Pulmonary artery endothelial cell (primary cell): ENCODE measurements at regions not wholly inside any gene's neighbourhood (a gene's known extent, or its start where the extent isn't known, plus 50 kb on each side); places are given as distances from the start of the nearest gene placed in this dataset.

ENCODE experiments used
- DNase-seq: peaks from one replicate; pipeline ENCODE4 v3.0.0-alpha.2; 2011; ENCODE audit warnings: low read depth, low spot score

GRCh38 chr1:50358962-50359361, 64.3 kb downstream of the DMRTA2 start:
- no peak for DNase-seq

DNA sequence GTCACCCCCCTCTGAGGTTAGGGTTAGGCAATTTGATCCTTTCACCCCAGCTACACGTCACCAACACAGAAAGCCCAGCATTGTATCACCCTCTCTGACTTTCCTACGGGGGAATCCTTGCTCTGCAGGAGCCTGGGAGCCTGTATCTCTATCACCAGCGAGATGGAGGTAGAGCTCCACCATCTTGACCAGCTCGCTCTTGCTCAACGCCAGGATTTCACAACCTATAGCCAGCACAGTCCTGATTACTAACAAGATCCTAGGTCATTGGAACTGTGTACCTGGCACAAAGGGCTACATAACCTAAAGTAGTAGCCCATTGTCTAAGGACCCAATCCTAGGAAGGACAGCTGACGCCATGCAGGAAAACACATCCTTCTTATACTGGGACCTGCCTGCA, 66.1 kb downstream of the DMRTA2 start:
- no peak for DNase-seq

DNA sequence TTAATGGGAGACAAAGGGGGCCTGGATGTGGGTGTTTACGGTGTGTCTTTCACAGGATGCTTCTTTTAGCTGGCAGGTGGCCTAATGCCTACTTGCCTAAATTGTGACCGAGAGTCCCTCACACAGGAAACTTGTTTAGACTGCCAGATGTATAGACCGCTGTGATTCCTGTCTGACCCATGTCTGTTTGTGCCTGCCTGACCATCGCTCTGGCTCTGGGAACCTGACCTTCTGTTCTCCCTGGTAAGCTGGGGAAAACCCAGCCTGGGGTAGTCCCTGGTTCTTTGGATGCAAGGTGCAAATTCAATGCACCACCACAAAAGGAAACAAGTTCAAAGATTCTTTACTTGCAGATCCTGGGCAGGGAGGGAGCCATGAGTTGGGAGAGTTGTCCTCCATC, 68.4 kb downstream of the DMRTA2 start:
- no peak for DNase-seq

- DNase-seq, result peak; percentile 29
These were observed 70.8 kb downstream of the DMRTA2 start for GRCh38 chr1:50352428-50352827.

DNA sequence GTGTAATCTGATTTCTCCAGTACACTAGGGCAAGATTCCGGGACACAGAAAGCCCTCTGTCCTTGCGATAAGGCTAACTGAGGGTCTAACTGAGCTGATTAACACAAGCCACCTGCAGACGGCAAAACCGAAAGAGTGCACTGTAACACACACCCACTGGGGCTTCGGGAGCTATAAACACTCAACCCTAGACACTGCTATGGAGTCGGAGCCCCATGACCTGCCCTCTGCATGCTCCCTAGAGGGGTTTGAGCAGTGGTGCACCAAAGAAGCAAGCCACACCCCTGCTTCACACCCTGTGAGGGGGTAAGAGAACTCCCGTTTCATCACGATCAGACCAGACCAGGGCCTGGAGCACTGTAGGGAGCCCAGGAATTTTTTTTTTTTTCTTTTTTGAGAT, 72.4 kb downstream of the DMRTA2 start:
- DNase-seq, result no peak

DNA sequence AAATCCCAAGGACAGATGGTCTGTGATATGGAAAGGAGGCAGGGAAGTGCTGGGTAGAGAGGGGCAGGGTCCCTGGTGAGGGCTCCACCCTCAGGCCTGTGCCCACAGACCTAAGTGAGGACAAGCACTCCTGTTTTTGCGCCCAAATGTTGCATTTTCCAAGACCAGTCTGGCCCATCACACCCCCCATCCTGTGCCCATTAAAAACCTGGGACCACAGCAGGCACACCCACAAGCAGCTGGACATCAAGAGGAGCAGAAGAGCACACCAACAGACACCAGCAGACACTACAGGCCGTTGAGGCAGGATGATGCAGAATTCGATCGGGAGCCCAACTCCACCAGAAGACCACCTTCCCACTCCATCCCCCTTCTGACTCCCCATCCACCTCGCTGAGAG, 72.8 kb downstream of the DMRTA2 start:
- DNase-seq, result no peak

DNA sequence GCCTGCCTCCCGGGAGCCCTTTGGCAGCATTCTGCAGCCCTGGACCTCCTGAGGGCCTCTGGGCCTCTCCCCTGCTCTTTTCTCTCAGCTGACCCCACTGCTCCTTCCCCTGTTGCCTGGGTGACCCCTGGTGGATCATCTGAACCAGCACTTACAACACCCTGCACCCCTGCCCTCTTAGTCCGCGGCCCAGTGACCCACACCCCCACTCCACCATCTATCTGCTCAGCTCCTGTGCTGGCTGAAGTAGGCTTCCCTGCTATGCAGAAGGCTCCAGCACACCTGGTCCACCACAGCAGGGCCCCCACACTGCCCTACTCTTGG, 74.0 kb downstream of the DMRTA2 start:
- DNase-seq, result no peak

DNA sequence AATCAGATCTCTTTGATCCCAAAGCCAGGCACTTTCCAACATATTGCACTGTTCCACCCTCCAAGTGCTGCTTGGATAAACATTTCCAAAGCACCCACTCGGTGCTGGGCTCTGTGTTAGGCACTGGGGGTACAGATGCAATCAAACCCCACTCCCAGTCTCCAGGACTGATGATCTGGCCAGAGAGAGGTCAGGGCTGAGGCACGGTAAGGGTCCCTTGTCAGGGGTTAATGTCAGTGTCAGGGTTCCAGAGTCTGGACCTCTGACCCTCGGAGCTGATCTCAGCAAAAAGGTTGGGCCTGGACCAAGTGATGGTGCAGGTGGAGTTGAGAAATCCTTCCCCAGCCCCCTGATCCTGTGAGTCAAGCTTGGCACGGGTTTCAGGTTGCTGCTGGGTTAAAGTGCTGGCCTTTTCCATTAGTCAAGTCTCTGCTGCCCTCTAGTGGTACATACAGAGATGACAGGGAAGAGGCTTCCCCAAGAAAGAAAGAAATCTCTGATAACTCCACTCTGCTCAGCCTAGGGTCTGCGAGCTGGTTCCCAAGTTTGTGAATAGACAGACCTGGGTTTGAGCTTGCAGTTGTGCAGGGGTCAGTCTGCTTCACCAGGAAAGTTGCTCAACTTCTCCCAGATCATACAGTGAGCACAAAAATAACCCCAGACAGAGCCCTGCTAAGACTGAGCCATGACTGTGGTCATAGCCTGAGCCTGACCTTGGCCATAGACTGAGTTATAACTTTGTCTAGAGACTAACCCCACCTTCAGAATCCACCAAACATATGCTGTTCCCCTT, 74.6 kb downstream of the DMRTA2 start:
- peak; percentile 30 for DNase-seq

DNA sequence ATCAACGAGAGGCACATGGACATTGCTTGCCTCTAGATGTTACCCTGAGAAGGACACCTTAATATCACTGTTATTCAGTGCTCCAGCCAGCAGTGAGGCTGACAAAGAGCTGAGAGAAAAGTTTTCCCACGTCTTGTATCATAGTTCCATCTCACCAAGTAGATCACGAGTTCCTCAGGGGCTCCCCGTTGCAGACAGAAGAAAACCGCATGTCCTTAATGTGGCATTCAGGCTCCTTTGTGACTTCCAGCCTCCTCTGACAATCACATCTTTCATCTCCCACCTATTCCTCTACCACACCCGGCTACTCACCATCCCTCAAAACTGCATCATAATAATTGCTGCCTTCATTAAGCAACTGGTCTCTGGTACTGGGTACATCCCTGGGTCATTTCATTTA, 75.3 kb downstream of the DMRTA2 start:
- DNase-seq, result no peak

GRCh38 chr1:50346621-50347020, 76.6 kb downstream of the DMRTA2 start:
- DNase-seq, result no peak

DNA sequence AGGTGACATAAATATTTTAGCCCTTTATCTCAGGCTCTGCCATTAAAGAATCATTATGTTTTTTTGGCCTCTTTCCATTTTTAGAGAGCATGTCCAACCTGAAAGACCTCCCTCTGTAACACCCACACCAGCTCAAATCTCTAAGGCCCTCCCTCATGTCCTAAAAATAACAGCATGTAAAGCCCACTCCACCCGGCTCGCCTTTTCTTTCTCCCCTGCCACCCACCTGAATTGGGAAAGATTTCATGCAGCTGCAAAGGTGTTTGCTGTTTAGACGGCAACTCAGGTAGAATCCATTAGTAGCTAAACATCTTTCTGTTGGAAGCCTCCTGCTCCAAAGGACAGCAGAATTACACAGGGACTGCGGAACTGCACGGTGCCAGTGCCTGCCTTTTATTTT, 79.9 kb downstream of the DMRTA2 start:
- DNase-seq, result no peak

DNA sequence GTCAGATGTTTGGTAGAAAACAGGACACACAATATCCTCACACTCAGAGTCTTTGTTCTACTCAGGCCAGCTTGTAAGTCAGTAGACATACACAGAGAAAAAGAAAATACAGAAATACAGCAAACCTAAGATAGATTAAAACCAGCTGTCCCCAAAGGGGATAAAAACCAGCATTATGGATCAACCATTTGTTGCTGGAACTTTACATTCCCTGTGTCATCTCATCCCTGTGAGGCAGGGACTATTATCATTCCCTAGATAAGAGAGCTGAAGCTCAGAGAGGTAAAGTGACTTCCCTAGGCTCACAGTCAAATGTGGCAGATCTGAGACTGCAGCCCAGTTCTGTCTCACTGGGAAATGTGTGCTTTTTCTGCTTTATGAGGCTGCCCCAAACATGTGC, 80.7 kb downstream of the DMRTA2 start:
- DNase-seq, result no peak

DNA sequence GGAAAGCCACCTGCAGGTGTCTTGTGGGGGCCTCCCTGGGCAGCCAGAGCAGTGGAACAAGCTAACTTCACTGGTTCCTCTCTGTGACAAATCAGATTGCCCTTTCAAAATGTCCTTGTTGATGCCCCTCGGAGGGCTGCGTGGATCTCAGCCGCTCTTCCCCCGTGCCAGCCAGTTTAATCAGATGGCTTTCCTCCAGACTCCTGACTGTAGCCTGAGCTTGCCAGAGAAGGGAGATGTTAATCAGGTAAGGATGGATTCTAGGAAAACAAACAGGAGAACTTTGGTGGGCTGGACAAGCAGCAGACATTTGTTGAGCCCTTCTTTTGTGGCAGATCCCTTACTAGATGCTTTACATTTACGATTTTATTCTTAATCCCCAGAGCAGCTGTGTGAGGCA, 88.2 kb downstream of the DMRTA2 start:
- no peak for DNase-seq

DNA sequence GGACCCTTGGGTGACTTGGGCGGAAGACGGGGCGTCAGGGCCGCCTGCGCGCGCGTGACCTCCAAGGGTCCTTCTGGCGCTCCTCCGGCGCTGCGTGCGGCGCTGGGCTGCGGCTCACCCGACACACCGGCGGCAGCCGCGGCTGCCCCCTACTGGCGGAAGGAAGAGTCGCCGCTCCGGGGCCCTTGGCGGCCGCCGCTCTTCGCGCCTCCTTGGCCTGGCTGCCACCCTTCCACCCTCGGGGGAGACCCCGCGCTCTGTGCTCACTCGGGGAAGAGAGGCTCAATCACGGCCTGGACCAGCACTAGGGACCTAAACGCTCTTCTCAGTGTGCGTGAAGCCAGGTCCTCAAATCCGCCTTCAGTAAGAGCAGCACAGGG, 89.7 kb downstream of the DMRTA2 start:
- no peak for DNase-seq

DNA sequence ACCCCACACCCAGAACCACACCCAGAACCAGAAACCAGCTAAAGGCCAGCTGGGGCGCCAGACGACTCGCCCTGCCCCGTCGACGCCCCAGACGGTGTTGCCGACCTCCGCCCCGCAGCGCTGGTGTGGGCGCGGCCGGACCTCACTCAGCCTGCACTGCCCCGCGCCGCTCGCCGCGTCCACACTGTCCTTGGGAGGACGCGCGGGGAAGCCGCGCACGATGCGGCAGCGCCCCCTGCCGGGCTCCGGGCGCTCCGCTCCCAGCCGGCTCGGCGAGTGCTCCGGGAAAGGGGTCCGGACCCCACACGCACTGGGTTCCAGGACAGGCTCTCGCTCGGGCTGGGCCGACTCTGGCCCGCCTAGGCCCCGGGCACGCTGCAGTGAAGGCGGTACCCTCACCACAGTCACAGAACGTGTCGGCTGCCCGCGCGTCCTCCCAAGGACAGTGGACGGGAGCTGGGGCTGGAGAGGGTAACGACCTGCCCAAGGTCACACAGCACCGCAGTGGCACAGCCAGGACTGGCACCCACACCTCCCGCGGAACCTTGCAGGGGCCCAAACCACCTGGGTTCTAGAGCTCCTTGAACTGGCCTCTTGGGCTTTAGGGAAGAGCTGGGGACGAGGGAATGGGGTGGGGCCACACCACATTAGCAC, 90.2 kb downstream of the DMRTA2 start:
- no peak for DNase-seq

DNA sequence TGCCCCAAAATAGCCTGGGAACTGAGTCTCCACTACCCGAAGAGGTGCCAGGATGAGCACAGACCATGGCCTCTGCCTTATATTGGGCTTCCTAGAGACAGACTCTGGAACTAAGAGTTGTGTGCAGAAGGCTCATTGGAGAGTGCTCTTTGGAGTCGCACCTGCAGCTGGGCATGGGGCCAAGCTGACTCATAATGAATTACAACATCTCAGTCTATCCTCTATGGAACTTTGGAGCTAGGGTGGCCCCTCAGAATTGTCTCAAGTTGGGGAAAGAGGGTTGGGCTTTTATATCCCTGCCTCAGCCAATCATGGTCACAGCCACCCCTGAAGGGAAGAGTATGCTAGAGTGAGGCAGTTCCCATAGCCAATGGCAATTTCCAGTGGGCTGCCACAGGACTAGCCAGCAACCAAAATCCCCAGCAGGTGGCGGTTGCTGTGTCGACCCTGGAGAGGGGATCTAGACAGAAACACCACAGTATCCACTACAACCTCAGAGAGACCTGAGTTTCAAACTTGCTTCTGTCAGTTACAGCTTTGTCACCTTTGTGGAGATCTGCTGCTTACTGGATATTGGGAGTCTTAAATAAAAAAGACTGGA, 93.8 kb downstream of the DMRTA2 start:
- no peak for DNase-seq

DNA sequence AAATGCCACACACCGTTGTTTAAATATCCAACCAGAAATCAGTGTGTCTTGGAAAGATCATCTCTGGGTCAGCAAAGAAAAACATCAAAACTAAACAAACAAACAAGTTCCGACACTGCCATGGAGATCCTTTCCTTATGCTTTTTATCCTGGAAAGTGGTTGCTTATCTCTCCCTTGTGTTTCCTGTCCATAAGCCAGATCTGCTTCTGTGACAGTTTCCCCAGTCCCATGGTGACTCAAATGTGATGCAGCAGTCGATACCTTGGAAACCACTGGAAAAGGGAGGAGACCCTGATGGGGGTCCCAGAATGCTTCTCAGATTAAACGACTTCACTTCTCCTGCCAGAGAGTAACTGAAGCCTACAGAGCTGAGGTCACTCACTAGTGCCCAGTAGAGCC, 94.7 kb downstream of the DMRTA2 start:
- no peak for DNase-seq

DNA sequence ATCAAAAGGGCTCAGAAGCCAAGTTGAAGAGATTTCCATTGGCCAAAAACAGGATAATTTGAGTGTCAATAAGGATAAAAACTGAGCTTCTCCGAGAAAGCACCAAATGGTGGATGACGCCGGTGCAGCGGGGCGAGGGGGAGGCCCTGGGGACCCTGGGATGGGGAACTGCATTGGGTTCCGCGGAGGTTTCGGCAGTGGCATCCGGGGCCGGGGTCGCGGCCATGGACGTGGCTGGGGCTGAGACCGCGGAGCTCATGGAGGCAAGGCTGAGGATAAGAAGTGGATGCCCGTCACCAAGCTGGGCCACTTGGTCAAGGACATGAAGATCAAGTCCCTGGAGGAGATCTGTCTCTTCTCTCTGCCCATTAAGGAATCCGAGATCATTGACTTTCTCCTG, 97.2 kb downstream of the DMRTA2 start:
- DNase-seq, result no peak

DNA sequence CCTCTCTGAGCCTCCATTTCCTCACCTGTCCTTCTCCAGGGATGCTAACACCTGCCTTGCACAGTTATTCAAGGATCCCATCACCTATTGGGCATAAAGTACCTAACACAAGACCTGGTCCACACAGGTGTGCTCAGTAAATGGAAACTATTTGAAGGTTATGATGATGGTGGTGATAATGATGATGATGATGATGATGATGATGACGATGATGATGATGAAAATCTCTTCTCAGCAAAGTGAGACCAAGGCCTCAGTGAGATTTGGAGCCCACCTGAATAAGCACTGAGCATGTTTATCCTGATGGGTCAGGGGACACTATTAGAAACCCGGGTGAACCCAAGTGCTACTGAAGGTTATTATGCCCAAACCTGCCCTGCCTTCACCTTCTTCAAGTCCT, 100.7 kb downstream of the DMRTA2 start:
- DNase-seq, result no peak

DNA sequence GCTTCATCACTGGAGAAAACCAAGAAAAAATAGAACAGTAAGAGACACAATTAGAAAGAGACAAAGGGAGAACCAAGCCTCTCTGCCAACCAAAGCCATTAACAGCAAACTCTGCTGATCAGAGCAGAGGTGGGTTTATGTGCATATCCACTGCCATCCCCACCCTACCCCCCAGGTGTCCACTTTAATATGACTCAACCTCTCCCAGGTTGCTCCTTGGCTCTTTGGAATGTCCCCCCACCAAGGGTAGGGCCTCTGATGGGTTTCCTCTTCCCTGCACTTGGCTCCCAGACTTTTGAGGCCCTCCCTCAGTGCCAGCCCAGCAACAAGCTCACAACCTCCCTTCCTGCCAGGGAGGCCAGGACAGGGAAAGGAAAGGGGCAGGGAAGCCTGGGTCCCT, 104.8 kb downstream of the DMRTA2 start:
- no peak for DNase-seq

- DNase-seq, result no peak
These were observed 114.4 kb downstream of the DMRTA2 start for GRCh38 chr1:50308878-50309277.

- DNase-seq, result no peak
These were observed 117.4 kb downstream of the DMRTA2 start for GRCh38 chr1:50305808-50306207.

GRCh38 chr1:50300297-50300696, 122.9 kb downstream of the DMRTA2 start:
- no peak for DNase-seq
